Nephron (organoid): ENCODE measurements at regions not wholly inside any gene's neighbourhood (a gene's known extent, or its start where the extent isn't known, plus 50 kb on each side); places are given as distances from the start of the nearest gene placed in this dataset.

Experiments
- H3K27ac Mint-ChIP-seq, 3 experiments: 2 replicates each; pipeline ENCODE4 v1.8.0; 2020; ENCODE audit warnings: mixed read lengths in 3 of 3, mild to moderate bottlenecking in 2 of 3, moderate library complexity in 1 of 3
- H3K27me3 Mint-ChIP-seq: 2 replicates; pipeline ENCODE4 v1.8.0; 2021; ENCODE audit warnings: low read depth, mild to moderate bottlenecking, moderate library complexity, mixed read lengths
- H3K36me3 Mint-ChIP-seq: 2 replicates; pipeline ENCODE4 v1.8.0; 2020; ENCODE audit warnings: low read depth, mixed read lengths
- H3K4me1 Mint-ChIP-seq: 2 replicates; pipeline ENCODE4 v1.8.0; 2020; ENCODE audit warnings: mixed read lengths
- H3K4me3 Mint-ChIP-seq, 3 experiments: 2 replicates each; pipeline ENCODE4 v1.8.0; 2020; ENCODE audit warnings: mild to moderate bottlenecking in 3 of 3, mixed read lengths in 3 of 3, moderate library complexity in 2 of 3
- H3K9me3 Mint-ChIP-seq: 2 replicates; pipeline ENCODE4 v1.8.0; 2020; ENCODE audit warnings: mixed read lengths
- TF ChIP-seq, protein P1 (sequence below), 3 experiments: fragments of 200-600 bp; sonication (generic); IDR thresholded peaks; one replicate each; pipeline ENCODE4 v1.5.0; 2021; ENCODE audit warnings: antibody characterized with exemption in 3 of 3; ENCODE audit not compliant: unreplicated experiment in 3 of 3

GRCh38 chr2:190123956-190124355 lies 61.4 kb upstream of the MSTN start:
- Mint-ChIP-seq H3K4me1 (peaks cover 24% of the 10 kb centered on the region), H3K27me3 (no peaks in the 10 kb centered on the region), H3K4me3 (no peak overlapping the region), H3K9me3 (no peaks in the 10 kb centered on the region), H3K27ac (no peak overlapping the region), H3K36me3 (no peaks in the 10 kb centered on the region)
- TF ChIP-seq, protein P1, sequence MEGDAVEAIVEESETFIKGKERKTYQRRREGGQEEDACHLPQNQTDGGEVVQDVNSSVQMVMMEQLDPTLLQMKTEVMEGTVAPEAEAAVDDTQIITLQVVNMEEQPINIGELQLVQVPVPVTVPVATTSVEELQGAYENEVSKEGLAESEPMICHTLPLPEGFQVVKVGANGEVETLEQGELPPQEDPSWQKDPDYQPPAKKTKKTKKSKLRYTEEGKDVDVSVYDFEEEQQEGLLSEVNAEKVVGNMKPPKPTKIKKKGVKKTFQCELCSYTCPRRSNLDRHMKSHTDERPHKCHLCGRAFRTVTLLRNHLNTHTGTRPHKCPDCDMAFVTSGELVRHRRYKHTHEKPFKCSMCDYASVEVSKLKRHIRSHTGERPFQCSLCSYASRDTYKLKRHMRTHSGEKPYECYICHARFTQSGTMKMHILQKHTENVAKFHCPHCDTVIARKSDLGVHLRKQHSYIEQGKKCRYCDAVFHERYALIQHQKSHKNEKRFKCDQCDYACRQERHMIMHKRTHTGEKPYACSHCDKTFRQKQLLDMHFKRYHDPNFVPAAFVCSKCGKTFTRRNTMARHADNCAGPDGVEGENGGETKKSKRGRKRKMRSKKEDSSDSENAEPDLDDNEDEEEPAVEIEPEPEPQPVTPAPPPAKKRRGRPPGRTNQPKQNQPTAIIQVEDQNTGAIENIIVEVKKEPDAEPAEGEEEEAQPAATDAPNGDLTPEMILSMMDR (IDR thresholded peaks at IDR 0.05; ENCODE audit: unreplicated experiment in 3 of 3) = no peak

GRCh38 chr2:190121971-190122370 lies 59.4 kb upstream of the MSTN start:
- Mint-ChIP-seq H3K27ac (no peak overlapping the region), H3K9me3 (no peaks in the 10 kb centered on the region), H3K4me3 (no peak overlapping the region), H3K4me1 (peaks cover 24% of the 10 kb centered on the region), H3K27me3 (no peaks in the 10 kb centered on the region), H3K36me3 (no peaks in the 10 kb centered on the region)
- TF ChIP-seq, protein P1 (IDR thresholded peaks at IDR 0.05; ENCODE audit: unreplicated experiment in 3 of 3) = peak in 2 of 3 experiments; percentile 19 to 31

- H3K4me3 Mint-ChIP-seq = no peak overlapping the region
- H3K27me3 Mint-ChIP-seq = no peaks in the 10 kb centered on the region
- H3K4me1 Mint-ChIP-seq = peaks cover 19% of the 10 kb centered on the region
- H3K36me3 Mint-ChIP-seq = no peaks in the 10 kb centered on the region
- peaks cover 3% of the 10 kb centered on the region for H3K9me3 Mint-ChIP-seq
- H3K27ac Mint-ChIP-seq = no peak overlapping the region
- TF ChIP-seq, protein P1 (IDR thresholded peaks at IDR 0.05; ENCODE audit: unreplicated experiment in 3 of 3) = no peak
Observed at GRCh38 chr2:190121305-190121704, 58.8 kb upstream of the MSTN start.

DNA sequence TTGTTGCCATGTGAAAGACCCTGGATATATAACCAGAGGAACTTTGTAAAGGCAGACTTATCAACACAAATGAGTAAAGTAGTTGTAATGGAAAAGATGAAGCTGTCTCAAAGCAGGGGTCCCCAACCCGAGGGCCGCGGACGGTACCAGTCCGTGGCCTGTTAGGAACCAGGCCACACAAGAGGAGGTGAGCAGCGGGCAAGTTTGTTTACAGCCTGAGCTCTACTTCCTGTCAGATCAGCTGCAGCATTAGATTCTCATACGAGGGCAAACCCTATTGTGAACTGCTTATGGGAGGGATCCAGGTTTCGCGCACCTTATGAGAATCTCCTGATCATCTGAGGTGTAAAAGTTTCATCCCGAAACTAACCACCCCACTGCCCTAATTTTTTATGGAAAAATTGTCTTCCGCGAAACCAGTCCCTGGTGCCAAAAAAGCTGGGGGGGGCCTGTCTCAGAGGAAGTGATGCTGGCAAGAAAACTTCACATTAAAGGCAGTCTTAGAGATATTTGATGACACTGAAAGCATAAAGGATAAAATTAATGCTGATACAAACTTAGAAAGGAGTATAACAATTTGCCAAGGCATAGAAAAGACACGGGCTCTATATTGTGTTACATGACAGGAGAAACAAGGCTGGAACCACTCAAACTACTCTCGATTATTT lies 57.5 kb upstream of the MSTN start:
- H3K9me3 Mint-ChIP-seq = peaks cover 3% of the 10 kb centered on the region
- TF ChIP-seq, protein P1 (IDR thresholded peaks at IDR 0.05; ENCODE audit: unreplicated experiment in 3 of 3) = no peak
- no peaks in the 10 kb centered on the region for H3K36me3 Mint-ChIP-seq
- no peaks in the 10 kb centered on the region for H3K27me3 Mint-ChIP-seq
- H3K4me3 Mint-ChIP-seq = no peak overlapping the region
- H3K27ac Mint-ChIP-seq = no peak overlapping the region
- H3K4me1 Mint-ChIP-seq = peaks cover 19% of the 10 kb centered on the region

GRCh38 chr2:190119257-190119656 lies 56.7 kb upstream of the MSTN start:
- Mint-ChIP-seq H3K36me3 (no peaks in the 10 kb centered on the region), H3K4me3 (peak overlapping the region; percentile 51 to 60 (median 53)), H3K9me3 (peaks cover 3% of the 10 kb centered on the region), H3K27me3 (no peaks in the 10 kb centered on the region), H3K4me1 (peaks cover 19% of the 10 kb centered on the region), H3K27ac (no peak overlapping the region)
- TF ChIP-seq, protein P1 (IDR thresholded peaks at IDR 0.05; ENCODE audit: unreplicated experiment in 3 of 3) = no peak

DNA sequence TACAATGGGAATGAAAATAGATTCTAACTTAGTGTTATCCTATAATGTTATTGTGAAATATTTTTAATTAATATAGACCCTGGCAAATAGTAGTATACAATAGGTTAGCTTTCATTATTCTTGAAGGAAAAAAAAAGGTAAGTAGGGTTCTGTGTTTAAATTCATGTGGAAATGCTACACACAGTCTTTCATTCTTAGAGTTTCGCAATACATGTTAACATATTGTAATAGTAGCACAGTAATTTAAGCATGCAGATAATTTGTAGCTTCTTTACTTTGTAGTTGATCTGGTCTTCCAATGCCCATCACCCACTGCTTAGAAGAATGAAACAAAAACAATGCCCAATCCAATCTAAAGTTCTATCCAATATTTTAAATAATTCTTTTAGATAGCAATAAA lies 54.8 kb upstream of the MSTN start:
- Mint-ChIP-seq H3K36me3 (no peaks in the 10 kb centered on the region), H3K9me3 (peaks cover 3% of the 10 kb centered on the region), H3K4me3 (no peak overlapping the region), H3K27ac (no peak overlapping the region), H3K27me3 (no peaks in the 10 kb centered on the region), H3K4me1 (peaks cover 19% of the 10 kb centered on the region)
- TF ChIP-seq, protein P1 (IDR thresholded peaks at IDR 0.05; ENCODE audit: unreplicated experiment in 3 of 3) = no peak
